Astrocyte (in vitro differentiated cells and primary cell): ENCODE measurements at regions not wholly inside any gene's neighbourhood (a gene's known extent, or its start where the extent isn't known, plus 50 kb on each side); places are given as distances from the start of the nearest gene placed in this dataset.

Experiments
- DNase-seq: peaks from one replicate; pipeline ENCODE4 v3.0.0-alpha.2; 2010; ENCODE audit warnings: low read depth
- FAIRE-seq: peaks from 2 replicates; lab custom pipeline; 2011; peaks lifted over from hg19 to GRCh38; lab: Jason Lieb, UNC
- H2AFZ ChIP-seq: 2 replicates; pipeline ENCODE4 v1.6.0; 2012; ENCODE audit warnings: low read depth, low read length, inconsistent platforms
- H3K27ac ChIP-seq: 2 replicates; pipeline ENCODE4 v1.5.1; 2011; ENCODE audit warnings: low read depth, low read length, inconsistent platforms
- H3K27me3 ChIP-seq: 2 replicates; pipeline ENCODE4 v1.6.0; 2011; ENCODE audit warnings: low read length, inconsistent platforms; ENCODE audit not compliant: insufficient read depth
- H3K36me3 ChIP-seq: 2 replicates; pipeline ENCODE4 v1.5.1; 2011; ENCODE audit warnings: low read length, inconsistent platforms; ENCODE audit not compliant: insufficient read depth
- H3K4me1 ChIP-seq: 2 replicates; pipeline ENCODE4 v1.5.1; 2011; ENCODE audit warnings: low read length, inconsistent platforms; ENCODE audit not compliant: insufficient read depth
- H3K4me2 ChIP-seq: 2 replicates; pipeline ENCODE4 v1.6.0; 2012; ENCODE audit warnings: low read length, inconsistent platforms
- H3K4me3 ChIP-seq: 2 replicates; pipeline ENCODE4 v1.5.1; 2011; ENCODE audit warnings: low read depth, mild to moderate bottlenecking, low read length, inconsistent platforms; ENCODE audit not compliant: insufficient read depth
- H3K79me2 ChIP-seq: 2 replicates; pipeline ENCODE4 v1.6.0; 2012; ENCODE audit warnings: mild to moderate bottlenecking, low read length, inconsistent platforms; ENCODE audit not compliant: insufficient read depth
- H3K9ac ChIP-seq: 2 replicates; pipeline ENCODE4 v1.6.0; 2012; ENCODE audit warnings: mild to moderate bottlenecking, low read length, inconsistent platforms
- H3K9me3 ChIP-seq: 2 replicates; pipeline ENCODE4 v1.5.1; 2012; ENCODE audit warnings: low read depth, mild to moderate bottlenecking, low read length, inconsistent platforms; ENCODE audit not compliant: insufficient read depth
- H4K20me1 ChIP-seq: 2 replicates; pipeline ENCODE4 v1.6.0; 2012; ENCODE audit warnings: low read length, inconsistent platforms; ENCODE audit not compliant: insufficient read depth
- H3K27ac Mint-ChIP-seq: one replicate; pipeline ENCODE4 v1.8.0; 2021; ENCODE audit warnings: mild to moderate bottlenecking, mixed read lengths; ENCODE audit not compliant: unreplicated experiment
- H3K27me3 Mint-ChIP-seq: one replicate; pipeline ENCODE4 v1.8.0; 2021; ENCODE audit warnings: low read depth, mixed read lengths; ENCODE audit not compliant: unreplicated experiment
- H3K36me3 Mint-ChIP-seq: one replicate; pipeline ENCODE4 v1.8.0; 2021; ENCODE audit warnings: low read depth, mixed read lengths; ENCODE audit not compliant: unreplicated experiment
- H3K4me1 Mint-ChIP-seq: one replicate; pipeline ENCODE4 v1.8.0; 2021; ENCODE audit warnings: low read depth, mixed read lengths; ENCODE audit not compliant: unreplicated experiment
- H3K4me3 Mint-ChIP-seq: one replicate; pipeline ENCODE4 v1.8.0; 2021; ENCODE audit warnings: mild to moderate bottlenecking, moderate library complexity, mixed read lengths; ENCODE audit not compliant: unreplicated experiment
- H3K9me3 Mint-ChIP-seq: one replicate; pipeline ENCODE4 v1.8.0; 2021; ENCODE audit warnings: mild to moderate bottlenecking, mixed read lengths; ENCODE audit not compliant: unreplicated experiment
- EZH2 ChIP-seq: IDR thresholded peaks from 2 replicates; pipeline ENCODE4 v1.6.1; 2012; ENCODE audit warnings: mild to moderate bottlenecking, low read length, inconsistent platforms; ENCODE audit not compliant: insufficient read depth
- TF ChIP-seq, protein P1 (sequence below): IDR thresholded peaks from 2 replicates; pipeline ENCODE4 v1.5.1; 2011; ENCODE audit warnings: low read depth, mild to moderate bottlenecking, inconsistent platforms, low read length, moderate library complexity; ENCODE audit not compliant: insufficient read depth

DNA sequence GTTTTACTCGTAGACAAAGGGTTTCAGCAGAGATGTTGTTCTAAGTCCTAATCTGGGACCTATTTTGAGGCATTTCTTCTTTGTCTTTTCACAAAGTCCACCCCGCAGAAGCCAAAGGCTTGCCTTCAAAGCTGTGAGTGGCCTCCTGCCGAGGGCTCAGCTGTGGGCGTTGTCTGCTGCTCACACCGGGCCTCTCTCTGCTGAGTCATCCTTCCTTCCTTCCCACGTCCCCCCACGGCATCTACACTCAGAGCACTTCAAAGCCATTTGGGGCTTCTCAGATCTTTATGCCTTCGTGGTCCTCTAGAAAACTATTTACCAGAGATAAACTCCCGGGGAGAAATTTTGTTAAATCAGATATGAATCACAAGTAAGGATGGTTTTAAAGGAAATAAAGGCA is 115.9 kb upstream of the TMPO start:
- Histone ChIP-seq H3K36me3 (no peaks in the 10 kb centered on the region), H3K9me3 (no peaks in the 10 kb centered on the region), H3K27ac (peak overlapping the region; percentile 60), H3K4me1 (peaks cover 14% of the 10 kb centered on the region), H4K20me1 (no peaks in the 10 kb centered on the region), H3K27me3 (no peaks in the 10 kb centered on the region), H3K9ac (peak overlapping the region; percentile 15), H3K4me3 (no peak overlapping the region), H3K79me2 (no peaks in the 10 kb centered on the region), H2AFZ (peak overlapping the region; percentile 71), H3K4me2 (peak overlapping the region; percentile 48)
- TF ChIP-seq, protein P1, sequence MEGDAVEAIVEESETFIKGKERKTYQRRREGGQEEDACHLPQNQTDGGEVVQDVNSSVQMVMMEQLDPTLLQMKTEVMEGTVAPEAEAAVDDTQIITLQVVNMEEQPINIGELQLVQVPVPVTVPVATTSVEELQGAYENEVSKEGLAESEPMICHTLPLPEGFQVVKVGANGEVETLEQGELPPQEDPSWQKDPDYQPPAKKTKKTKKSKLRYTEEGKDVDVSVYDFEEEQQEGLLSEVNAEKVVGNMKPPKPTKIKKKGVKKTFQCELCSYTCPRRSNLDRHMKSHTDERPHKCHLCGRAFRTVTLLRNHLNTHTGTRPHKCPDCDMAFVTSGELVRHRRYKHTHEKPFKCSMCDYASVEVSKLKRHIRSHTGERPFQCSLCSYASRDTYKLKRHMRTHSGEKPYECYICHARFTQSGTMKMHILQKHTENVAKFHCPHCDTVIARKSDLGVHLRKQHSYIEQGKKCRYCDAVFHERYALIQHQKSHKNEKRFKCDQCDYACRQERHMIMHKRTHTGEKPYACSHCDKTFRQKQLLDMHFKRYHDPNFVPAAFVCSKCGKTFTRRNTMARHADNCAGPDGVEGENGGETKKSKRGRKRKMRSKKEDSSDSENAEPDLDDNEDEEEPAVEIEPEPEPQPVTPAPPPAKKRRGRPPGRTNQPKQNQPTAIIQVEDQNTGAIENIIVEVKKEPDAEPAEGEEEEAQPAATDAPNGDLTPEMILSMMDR: no peak
- TF ChIP-seq EZH2: no peak
- DNase-seq (peak; percentile 83), FAIRE-seq (peak; percentile 39)
- H3K27me3 Mint-ChIP-seq: no peaks in the 10 kb centered on the region
- H3K9me3 Mint-ChIP-seq: no peaks in the 10 kb centered on the region
- H3K4me1 Mint-ChIP-seq: peaks cover 33% of the 10 kb centered on the region
- peak overlapping the region; percentile 90 for H3K27ac Mint-ChIP-seq
- no peaks in the 10 kb centered on the region for H3K36me3 Mint-ChIP-seq
- H3K4me3 Mint-ChIP-seq: peak overlapping the region; percentile 31

DNA sequence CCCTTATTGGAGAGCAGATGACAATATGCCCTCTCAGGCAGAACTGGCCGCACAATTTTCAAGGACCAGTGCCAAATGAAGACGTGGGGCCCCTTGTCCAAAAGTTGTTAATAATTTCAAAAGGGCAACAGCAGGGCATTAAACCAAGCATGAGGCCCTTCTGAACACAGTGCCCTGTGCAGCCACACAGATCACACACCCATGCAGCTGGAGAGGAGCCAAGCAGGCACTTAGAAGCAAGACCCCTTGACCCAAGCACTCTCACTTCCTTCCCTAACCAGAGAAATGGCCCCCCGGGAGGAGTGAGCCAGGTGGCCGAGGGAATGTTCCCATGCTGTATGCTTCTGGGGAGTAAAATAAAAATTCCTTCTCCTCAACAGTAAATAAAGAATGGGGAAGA is 114.0 kb upstream of the TMPO start:
- Histone ChIP-seq H3K9ac (no peak overlapping the region), H3K4me3 (no peak overlapping the region), H3K4me1 (peaks cover 14% of the 10 kb centered on the region), H4K20me1 (no peaks in the 10 kb centered on the region), H3K9me3 (peaks cover 2% of the 10 kb centered on the region), H3K27ac (no peak overlapping the region), H3K36me3 (no peaks in the 10 kb centered on the region), H3K27me3 (no peaks in the 10 kb centered on the region), H2AFZ (no peak overlapping the region), H3K79me2 (no peaks in the 10 kb centered on the region), H3K4me2 (peak overlapping the region; percentile 14)
- DNase-seq: no peak
- H3K9me3 Mint-ChIP-seq: no peaks in the 10 kb centered on the region
- no peak overlapping the region for H3K27ac Mint-ChIP-seq
- H3K4me1 Mint-ChIP-seq: peaks cover 33% of the 10 kb centered on the region
- H3K27me3 Mint-ChIP-seq: no peaks in the 10 kb centered on the region
- no peak for TF ChIP-seq EZH2
- TF ChIP-seq, protein P1: no peak
- no peak for FAIRE-seq
- H3K4me3 Mint-ChIP-seq: no peak overlapping the region
- no peaks in the 10 kb centered on the region for H3K36me3 Mint-ChIP-seq

DNA sequence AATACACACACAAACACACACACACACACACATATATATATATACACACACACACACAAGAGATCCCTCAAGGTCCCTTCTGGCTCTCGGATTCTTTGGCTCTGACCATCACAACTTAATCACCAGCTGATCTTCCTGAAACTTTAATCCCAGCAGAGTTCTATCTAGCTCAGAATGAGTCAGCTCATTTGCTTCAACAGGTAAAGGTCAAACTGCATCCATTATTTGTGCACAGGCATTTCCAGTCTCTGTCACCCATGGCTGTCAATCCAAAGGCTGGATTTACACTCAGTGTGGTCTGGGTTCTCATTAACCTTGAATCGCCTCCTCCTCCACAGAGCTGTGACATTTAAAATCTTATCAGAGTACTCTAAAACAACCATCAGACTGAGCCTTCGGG is 113.3 kb upstream of the TMPO start:
- Histone ChIP-seq H2AFZ (no peak overlapping the region), H3K36me3 (no peaks in the 10 kb centered on the region), H3K9me3 (peaks cover 2% of the 10 kb centered on the region), H3K4me1 (peaks cover 14% of the 10 kb centered on the region), H3K79me2 (no peaks in the 10 kb centered on the region), H4K20me1 (no peaks in the 10 kb centered on the region), H3K4me3 (no peak overlapping the region), H3K27me3 (no peaks in the 10 kb centered on the region), H3K9ac (no peak overlapping the region), H3K27ac (no peak overlapping the region), H3K4me2 (peak overlapping the region; percentile 3)
- DNase-seq (peak; percentile 15), FAIRE-seq (no peak)
- Mint-ChIP-seq H3K27me3 (no peaks in the 10 kb centered on the region), H3K9me3 (peaks cover 1% of the 10 kb centered on the region), H3K36me3 (no peaks in the 10 kb centered on the region), H3K4me1 (peaks cover 33% of the 10 kb centered on the region), H3K27ac (no peak overlapping the region), H3K4me3 (no peak overlapping the region)
- TF ChIP-seq, protein P1: no peak
- no peak for TF ChIP-seq EZH2
